Activated naive CD4-positive, alpha-beta T cell treated with anti-CD3 and anti-CD28 coated beads, Interleukin-2, amount 50 U/mL, for 72 hours (primary cell): ENCODE measurements at regions not wholly inside any gene's neighbourhood (a gene's known extent, or its start where the extent isn't known, plus 50 kb on each side); places are given as distances from the start of the nearest gene placed in this dataset.

Source experiments
- ATAC-seq, 2 donors: fragments of 150-1000 bp; cut with Tn5 transposase; 2 replicates each; pipeline ENCODE4 v1.10.0; 2021; ENCODE audit warnings: mild to moderate bottlenecking in 2 of 2, moderate library complexity in 2 of 2
- DNase-seq, 2 donors: peaks; one replicate each; pipeline ENCODE4 v3.0.0; 2021 to 2022; ENCODE audit warnings: low spot score in 2 of 2
- H3K27ac Mint-ChIP-seq, 2 donors: one replicate each; pipeline ENCODE4 v1.8.0; 2022; ENCODE audit warnings: mild to moderate bottlenecking in 2 of 2, mixed read lengths in 2 of 2
- H3K36me3 Mint-ChIP-seq, 2 donors: one replicate each; pipeline ENCODE4 v1.8.0; 2022; ENCODE audit warnings: mixed read lengths in 2 of 2
- H3K9me3 Mint-ChIP-seq, 2 donors: one replicate each; pipeline ENCODE4 v1.8.0; 2022; ENCODE audit warnings: mixed read lengths in 2 of 2

- H3K9me3 Mint-ChIP-seq, result peaks cover 0 to 3% of the 10 kb centered on the region in 2 donors
- ATAC-seq (no peak), DNase-seq (no peak)
- no peaks in the 10 kb centered on the region for H3K36me3 Mint-ChIP-seq
- H3K27ac Mint-ChIP-seq, result no peak overlapping the region
Observed at GRCh38 chr11:13062115-13062514, 53.0 kb downstream of the RASSF10 start.

- H3K27ac Mint-ChIP-seq, result no peak overlapping the region
- DNase-seq, result no peak
- no peak for ATAC-seq
- H3K36me3 Mint-ChIP-seq, result no peaks in the 10 kb centered on the region
- H3K9me3 Mint-ChIP-seq, result peaks cover 0 to 3% of the 10 kb centered on the region in 2 donors
Observed at GRCh38 chr11:13064593-13064992, 55.5 kb downstream of the RASSF10 start.

GRCh38 chr11:13065200-13065787 is 56.2 kb downstream of the RASSF10 start:
- Mint-ChIP-seq H3K9me3 (peaks cover 0 to 3% of the 10 kb centered on the region in 2 donors), H3K36me3 (no peaks in the 10 kb centered on the region), H3K27ac (no peak overlapping the region)
- ATAC-seq (no peak), DNase-seq (no peak)

- ATAC-seq, result no peak
- no peak for DNase-seq
- peaks cover 0 to 3% of the 10 kb centered on the region in 2 donors for H3K9me3 Mint-ChIP-seq
- H3K36me3 Mint-ChIP-seq, result no peaks in the 10 kb centered on the region
- no peak overlapping the region for H3K27ac Mint-ChIP-seq
Observed at GRCh38 chr11:13068211-13068610, 59.1 kb downstream of the RASSF10 start.

GRCh38 chr11:13073119-13073981 is 64.2 kb downstream of the RASSF10 start:
- DNase-seq, result no peak
- Mint-ChIP-seq H3K36me3 (no peaks in the 10 kb centered on the region), H3K27ac (peak overlapping the region in 1 of 2 donors; percentile 63), H3K9me3 (no peaks in the 10 kb centered on the region)
- ATAC-seq, result no peak

- H3K27ac Mint-ChIP-seq, result no peak overlapping the region
- no peak for ATAC-seq
- no peaks in the 10 kb centered on the region for H3K9me3 Mint-ChIP-seq
- DNase-seq, result no peak
- H3K36me3 Mint-ChIP-seq, result no peaks in the 10 kb centered on the region
Observed at GRCh38 chr11:13074714-13075464, 65.8 kb downstream of the RASSF10 start.

GRCh38 chr11:13076961-13077360 is 67.8 kb downstream of the RASSF10 start:
- H3K27ac Mint-ChIP-seq, result no peak overlapping the region
- DNase-seq, result no peak
- H3K36me3 Mint-ChIP-seq, result no peaks in the 10 kb centered on the region
- no peak for ATAC-seq
- H3K9me3 Mint-ChIP-seq, result no peaks in the 10 kb centered on the region

GRCh38 chr11:13080861-13081260 is 71.7 kb downstream of the RASSF10 start:
- Mint-ChIP-seq H3K27ac (no peak overlapping the region), H3K9me3 (peaks cover 0 to under 1% of the 10 kb centered on the region in 2 donors), H3K36me3 (no peaks in the 10 kb centered on the region)
- DNase-seq, result no peak
- ATAC-seq, result no peak

- no peak for DNase-seq
- no peak for ATAC-seq
- Mint-ChIP-seq H3K36me3 (no peaks in the 10 kb centered on the region), H3K27ac (no peak overlapping the region), H3K9me3 (peaks cover 0 to 5% of the 10 kb centered on the region in 2 donors)
Observed at GRCh38 chr11:13082588-13082987, 73.5 kb downstream of the RASSF10 start.

- DNase-seq (no peak), ATAC-seq (no peak)
- H3K27ac Mint-ChIP-seq, result no peak overlapping the region
- H3K9me3 Mint-ChIP-seq, result peaks cover 0 to 5% of the 10 kb centered on the region in 2 donors
- no peaks in the 10 kb centered on the region for H3K36me3 Mint-ChIP-seq
Observed at GRCh38 chr11:13090228-13090708, 81.2 kb downstream of the RASSF10 start.

GRCh38 chr11:13091373-13091772 is 82.3 kb downstream of the RASSF10 start:
- ATAC-seq, result no peak
- H3K36me3 Mint-ChIP-seq, result no peaks in the 10 kb centered on the region
- DNase-seq, result no peak
- H3K9me3 Mint-ChIP-seq, result no peaks in the 10 kb centered on the region
- H3K27ac Mint-ChIP-seq, result no peak overlapping the region

- no peaks in the 10 kb centered on the region for H3K9me3 Mint-ChIP-seq
- H3K27ac Mint-ChIP-seq, result no peak overlapping the region
- H3K36me3 Mint-ChIP-seq, result no peaks in the 10 kb centered on the region
- DNase-seq (no peak), ATAC-seq (no peak)
Observed at GRCh38 chr11:13091804-13092203, 82.7 kb downstream of the RASSF10 start.

- Mint-ChIP-seq H3K9me3 (no peaks in the 10 kb centered on the region), H3K27ac (no peak overlapping the region), H3K36me3 (no peaks in the 10 kb centered on the region)
- DNase-seq, result no peak
- ATAC-seq, result no peak
Observed at GRCh38 chr11:13094930-13095687, 86.0 kb downstream of the RASSF10 start.

- no peak for DNase-seq
- no peak overlapping the region for H3K27ac Mint-ChIP-seq
- no peaks in the 10 kb centered on the region for H3K36me3 Mint-ChIP-seq
- H3K9me3 Mint-ChIP-seq, result no peaks in the 10 kb centered on the region
- no peak for ATAC-seq
Observed at GRCh38 chr11:13098063-13098462, 88.9 kb downstream of the RASSF10 start.

GRCh38 chr11:13098616-13099289 is 89.6 kb downstream of the RASSF10 start:
- ATAC-seq (no peak), DNase-seq (no peak)
- Mint-ChIP-seq H3K9me3 (no peaks in the 10 kb centered on the region), H3K27ac (no peak overlapping the region), H3K36me3 (no peaks in the 10 kb centered on the region)
